H1 (cell line): ENCODE measurements at regions not wholly inside any gene's neighbourhood (a gene's known extent, or its start where the extent isn't known, plus 50 kb on each side); places are given as distances from the start of the nearest gene placed in this dataset.

Source experiments
- CTCF ChIA-PET: fragments of 300-600 bp; sonication (Branson Sonifier 250); formaldehyde crosslinking; loops from one replicate; lab custom pipeline; 2021; ENCODE audit not compliant: partially characterized antibody; lab: Charles Lee
- POLR2A ChIA-PET: fragments of 300-600 bp; sonication (Branson Sonifier 250); formaldehyde crosslinking; loops from one replicate; lab custom pipeline; 2021; ENCODE audit warnings: inconsistent platforms; ENCODE audit not compliant: partially characterized antibody; lab: Charles Lee
- DNase-seq, 2 experiments: peaks; one replicate each; pipeline versions ENCODE4 v3.0.0 to v3.0.0-alpha.2; 2010 to 2022; ENCODE audit warnings: low spot score in 2 of 2, low read depth in 1 of 2, mixed read lengths in 1 of 2
- FAIRE-seq: peaks from 2 replicates; lab custom pipeline; 2011; peaks lifted over from hg19 to GRCh38; lab: Jason Lieb, UNC
- H2AFZ ChIP-seq: 2 replicates; pipeline ENCODE4 v1.8.1; 2012; ENCODE audit warnings: low read length, inconsistent platforms
- H2AK5ac ChIP-seq: 2 replicates; pipeline ENCODE4 v1.6.1; 2013; ENCODE audit warnings: low read depth, low read length
- H2BK120ac ChIP-seq: replicated peaks from 2 replicates; pipeline ENCODE3; 2013; ENCODE audit warnings: low read depth, low read length, inconsistent platforms
- H2BK12ac ChIP-seq: 2 replicates; pipeline ENCODE4 v1.6.1; 2013; ENCODE audit warnings: low read depth, low read length
- H2BK15ac ChIP-seq: 2 replicates; pipeline ENCODE4 v1.6.1; 2013; ENCODE audit warnings: low read length
- H2BK20ac ChIP-seq: 2 replicates; pipeline ENCODE4 v1.6.1; 2013; ENCODE audit warnings: low read length
- H2BK5ac ChIP-seq: 2 replicates; pipeline ENCODE4 v1.6.1; 2013; ENCODE audit warnings: low read depth, low read length
- H3K14ac ChIP-seq: 2 replicates; pipeline ENCODE4 v1.6.1; 2013; ENCODE audit warnings: inconsistent platforms; ENCODE audit not compliant: insufficient read length
- H3K18ac ChIP-seq: 2 replicates; pipeline ENCODE4 v1.6.1; 2013; ENCODE audit warnings: low read length; ENCODE audit errors: extremely low read depth
- H3K23ac ChIP-seq: 2 replicates; pipeline ENCODE4 v1.6.1; 2013; ENCODE audit warnings: inconsistent platforms; ENCODE audit not compliant: insufficient read length
- H3K23me2 ChIP-seq: 2 replicates; pipeline ENCODE4 v1.6.1; 2013; ENCODE audit warnings: low read depth, low read length
- H3K27ac ChIP-seq: 2 replicates; pipeline ENCODE4 v1.6.1; 2011; ENCODE audit warnings: low read depth, low read length, inconsistent platforms
- H3K27me3 ChIP-seq, 4 experiments: replicated peaks in 1 of 4; 1 replicate in 1 of 4; 2 replicates in 3 of 4; pipeline versions ENCODE4 v1.6.1 to v1.8.1; 2011 to 2013; ENCODE audit warnings: low read length in 3 of 4, mild to moderate bottlenecking in 3 of 4, inconsistent platforms in 2 of 4, mixed read lengths in 2 of 4, moderate library complexity in 1 of 4; ENCODE audit not compliant: control insufficient read depth in 3 of 4, insufficient read depth in 3 of 4; ENCODE audit errors: extremely low read depth in 1 of 4
- H3K36me3 ChIP-seq, 4 experiments: 2 replicates each; pipeline versions ENCODE4 v1.6.1 to v1.8.1; 2011 to 2013; ENCODE audit warnings: mild to moderate bottlenecking in 4 of 4, low read length in 3 of 4, moderate library complexity in 2 of 4, control low read depth in 1 of 4, inconsistent platforms in 1 of 4; ENCODE audit not compliant: insufficient read depth in 4 of 4, control insufficient read depth in 2 of 4
- H3K4ac ChIP-seq: replicated peaks from 2 replicates; pipeline ENCODE3; 2013; ENCODE audit warnings: low read length, low read depth, mixed read lengths, inconsistent platforms; ENCODE audit not compliant: insufficient read length
- H3K4me1 ChIP-seq, 4 experiments: replicated peaks in 1 of 4; 1 replicate in 1 of 4; 2 replicates in 3 of 4; pipeline versions ENCODE4 v1.6.1 to v1.8.1; 2011 to 2013; ENCODE audit warnings: low read length in 3 of 4, inconsistent platforms in 2 of 4, mixed read lengths in 1 of 4; ENCODE audit not compliant: insufficient read depth in 4 of 4, control insufficient read depth in 3 of 4
- H3K4me2 ChIP-seq, 2 experiments: 2 replicates each; pipeline versions ENCODE4 v1.6.1 to v1.8.1; 2011 to 2013; ENCODE audit warnings: low read depth in 2 of 2, low read length in 2 of 2, control low read depth in 1 of 2, inconsistent platforms in 1 of 2, mild to moderate bottlenecking in 1 of 2; ENCODE audit not compliant: insufficient read depth in 1 of 2
- H3K4me3 ChIP-seq, 4 experiments: fragments of 200-600, 300-600 bp in 1 of 4; sonication (generic), shearing (Covaris generic), sonication (Bioruptor Twin) in 1 of 4; 2 replicates each; pipeline versions ENCODE4 v1.5.1 to v1.8.1; 2011 to 2016; ENCODE audit warnings: low read length in 4 of 4, low read depth in 3 of 4, control low read depth in 2 of 4, inconsistent platforms in 2 of 4, mild to moderate bottlenecking in 2 of 4, mixed read lengths in 1 of 4, moderate library complexity in 1 of 4; ENCODE audit not compliant: insufficient read depth in 2 of 4; ENCODE audit errors: extremely low read depth in 1 of 4
- H3K56ac ChIP-seq: replicated peaks from 2 replicates; pipeline ENCODE3; 2013; ENCODE audit warnings: low read depth, mild to moderate bottlenecking, mixed read lengths, low read length, inconsistent platforms; ENCODE audit not compliant: insufficient read length
- H3K79me1 ChIP-seq: 2 replicates; pipeline ENCODE4 v1.6.1; 2013; ENCODE audit warnings: low read depth, low read length, control low read depth
- H3K79me2 ChIP-seq, 2 experiments: 2 replicates each; pipeline versions ENCODE4 v1.6.1 to v1.8.1; 2012 to 2013; ENCODE audit warnings: low read length in 2 of 2, mild to moderate bottlenecking in 2 of 2, inconsistent platforms in 1 of 2; ENCODE audit not compliant: insufficient read depth in 2 of 2, control insufficient read depth in 1 of 2
- H3K9ac ChIP-seq, 4 experiments: replicated peaks in 1 of 4; 1 replicate in 1 of 4; 2 replicates in 3 of 4; pipeline versions ENCODE4 v1.6.1 to v1.8.1; 2011 to 2013; ENCODE audit warnings: low read depth in 3 of 4, low read length in 3 of 4, control low read depth in 2 of 4, mild to moderate bottlenecking in 2 of 4, moderate library complexity in 2 of 4, inconsistent platforms in 1 of 4; ENCODE audit errors: extremely low read depth in 1 of 4
- H3K9me3 ChIP-seq, 2 experiments: 2 replicates each; pipeline versions ENCODE4 v1.6.1 to v1.8.1; 2012 to 2013; ENCODE audit warnings: mild to moderate bottlenecking in 2 of 2, moderate library complexity in 2 of 2, control low read depth in 1 of 2, inconsistent platforms in 1 of 2, low read depth in 1 of 2, low read length in 1 of 2, mixed read lengths in 1 of 2; ENCODE audit not compliant: insufficient read depth in 2 of 2
- H4K20me1 ChIP-seq, 2 experiments: replicated peaks in 1 of 2; 2 replicates each; pipeline versions ENCODE3 to v1.8.1; 2011 to 2013; ENCODE audit warnings: inconsistent platforms in 2 of 2, low read length in 2 of 2, mild to moderate bottlenecking in 1 of 2; ENCODE audit not compliant: insufficient read depth in 2 of 2, control insufficient read depth in 1 of 2
- H4K5ac ChIP-seq: 2 replicates; pipeline ENCODE4 v1.6.1; 2013; ENCODE audit warnings: low read length, low read depth, mixed read lengths, inconsistent platforms; ENCODE audit not compliant: insufficient read length
- H4K8ac ChIP-seq: 2 replicates; pipeline ENCODE4 v1.8.0; 2013; ENCODE audit warnings: mild to moderate bottlenecking, moderate library complexity, low read length, inconsistent platforms; ENCODE audit not compliant: insufficient read depth; ENCODE audit errors: extremely low read depth
- H4K91ac ChIP-seq: replicated peaks from 2 replicates; pipeline ENCODE3; 2013; ENCODE audit warnings: low read length, mixed read lengths, inconsistent platforms; ENCODE audit not compliant: insufficient read length
- CEBPB ChIP-seq: IDR thresholded peaks from 2 replicates; pipeline ENCODE4 v1.6.1; 2012; ENCODE audit warnings: low read depth, low read length
- CREB1 ChIP-seq: IDR thresholded peaks from 2 replicates; pipeline ENCODE4 v1.6.1; 2012; ENCODE audit warnings: inconsistent platforms
- FOSL1 ChIP-seq: IDR thresholded peaks from 2 replicates; pipeline ENCODE4 v1.6.1; 2011; ENCODE audit warnings: mild to moderate bottlenecking, low read depth, low read length, moderate library complexity; ENCODE audit not compliant: insufficient read depth
- MAFK ChIP-seq: IDR thresholded peaks from 2 replicates; pipeline ENCODE4 v1.6.1; 2012; ENCODE audit warnings: low read depth, mild to moderate bottlenecking, improper control_type of control experiment, low read length
- NANOG ChIP-seq: IDR thresholded peaks from 2 replicates; pipeline ENCODE4 v1.6.1; 2011; ENCODE audit warnings: low read length, low read depth, mild to moderate bottlenecking, inconsistent platforms; ENCODE audit not compliant: insufficient read depth, poor library complexity, severe bottlenecking
- NRF1 ChIP-seq: IDR thresholded peaks from 2 replicates; pipeline ENCODE4 v1.6.1; 2011; ENCODE audit warnings: mild to moderate bottlenecking, low read depth, low read length, improper control_type of control experiment
- RBBP5 ChIP-seq: IDR thresholded peaks from 2 replicates; pipeline ENCODE4 v1.7.1; 2012; ENCODE audit warnings: low read depth, mild to moderate bottlenecking, inconsistent platforms, low read length, moderate library complexity, borderline replicate concordance
- SAP30 ChIP-seq: fragments of 300-600 bp; sonication (generic); IDR thresholded peaks from 2 replicates; pipeline ENCODE4 v1.7.1; 2012; ENCODE audit warnings: low read length, moderate library complexity, mild to moderate bottlenecking, inconsistent platforms; ENCODE audit not compliant: insufficient read depth, insufficient replicate concordance
- SP2 ChIP-seq: IDR thresholded peaks from 2 replicates; pipeline ENCODE4 v1.6.1; 2012; ENCODE audit warnings: mild to moderate bottlenecking, low read length, inconsistent platforms
- SUZ12 ChIP-seq: fragments of 200-600 bp; sonication (generic); IDR thresholded peaks from 2 replicates; pipeline ENCODE4 v1.6.1; 2012; ENCODE audit warnings: mild to moderate bottlenecking, inconsistent platforms, low read length, moderate library complexity, mixed read lengths
- TAF7 ChIP-seq: optimal IDR thresholded peaks from 2 replicates; pipeline ENCODE3; 2011; ENCODE audit warnings: low read depth, mild to moderate bottlenecking, inconsistent platforms, low read length, moderate library complexity, borderline replicate concordance
- TCF12 ChIP-seq: IDR thresholded peaks from 2 replicates; pipeline ENCODE4 v1.6.1; 2011; ENCODE audit warnings: low read depth, mild to moderate bottlenecking, low read length
- USF2 ChIP-seq: IDR thresholded peaks from 2 replicates; pipeline ENCODE4 v1.6.1; 2011; ENCODE audit warnings: low read length, improper control_type of control experiment
- WGBS, 2 experiments: shearing (Covaris generic) in 1 of 2; methylation state at CpG; one replicate each; pipeline versions ENCODE4 v1.1.6 to v1.1.7; 2013 to 2015; ENCODE audit warnings: low lambda C conversion rate in 2 of 2, mixed read lengths in 2 of 2, inconsistent platforms in 1 of 2, low coverage in 1 of 2, missing lambda C conversion rate in 1 of 2; ENCODE audit not compliant: insufficient replicate concordance in 2 of 2, insufficient coverage in 1 of 2, insufficient read length in 1 of 2; ENCODE audit errors: extremely low coverage in 1 of 2, missing lambda C conversion rate in 1 of 2; 5-methylcytosine and 5-hydroxymethylcytosine counted together

DNA sequence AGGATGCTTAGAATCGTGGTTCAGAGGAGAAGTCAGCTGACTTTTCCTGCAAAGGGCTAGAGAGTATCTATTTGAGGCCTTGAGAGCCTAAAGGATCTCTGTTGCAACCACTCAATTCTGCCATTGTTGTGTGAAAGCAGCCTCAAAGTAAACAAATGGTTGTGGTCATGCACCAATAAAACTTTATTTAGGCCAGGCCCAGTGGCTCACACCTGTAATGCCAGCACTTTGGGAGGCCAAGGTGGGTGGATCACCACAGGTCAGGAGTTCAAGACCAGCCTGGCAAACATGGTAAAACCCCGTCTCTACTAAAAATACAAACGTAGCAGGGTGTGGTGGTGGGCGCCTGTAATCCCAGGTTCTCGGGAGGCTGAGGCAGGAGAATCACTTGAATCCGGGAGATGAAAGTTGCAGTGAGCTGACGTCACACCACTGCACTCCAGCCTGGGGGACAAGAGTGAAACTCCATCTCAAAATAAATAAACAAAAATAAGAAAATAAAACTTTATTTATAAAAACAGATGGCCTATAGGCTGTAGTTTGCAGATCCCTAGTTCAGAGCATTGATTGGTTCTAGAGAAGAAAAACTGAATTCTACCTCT, 135.9 kb upstream of the KLF4 start:
- no peak for DNase-seq
- TF ChIP-seq NANOG (no peak), NRF1 (no peak), MAFK (no peak), SUZ12 (no peak), SP2 (no peak), CREB1 (no peak), TCF12 (no peak), SAP30 (no peak), USF2 (no peak), FOSL1 (no peak), CEBPB (no peak), RBBP5 (no peak), TAF7 (no peak)

More for the DNA sequence above, 135.9 kb upstream of the KLF4 start:
- Histone ChIP-seq H2BK5ac (no peak overlapping the region), H3K23me2 (no peaks in the 10 kb centered on the region), H2BK15ac (no peak overlapping the region), H2AFZ (no peak overlapping the region), H2BK20ac (no peak overlapping the region), H4K91ac (no peak overlapping the region), H4K20me1 (no peaks in the 10 kb centered on the region), H3K4me3 (no peak overlapping the region), H3K9ac (no peak overlapping the region), H3K4ac (no peak overlapping the region), H4K8ac (no peak overlapping the region), H3K9me3 (no peaks in the 10 kb centered on the region), H3K27me3 (no peaks in the 10 kb centered on the region), H3K79me1 (no peaks in the 10 kb centered on the region), H3K18ac (no peak overlapping the region), H2BK12ac (no peak overlapping the region), H3K4me2 (no peak overlapping the region), H2BK120ac (no peak overlapping the region), H3K56ac (no peak overlapping the region), H3K27ac (no peak overlapping the region), H4K5ac (no peak overlapping the region), H2AK5ac (no peak overlapping the region), H3K4me1 (peaks cover 0 to 3% (median under 1%) of the 10 kb centered on the region in 4 experiments; a peak in 3 of 7 replicates), H3K23ac (no peak overlapping the region), H3K79me2 (no peaks in the 10 kb centered on the region), H3K14ac (no peak overlapping the region), H3K36me3 (no peaks in the 10 kb centered on the region)
- ChIA-PET POLR2A (no interaction called here), CTCF (no interaction called here)
- no peak for FAIRE-seq
- WGBS, 2 experiments = 78% methylated on average over 4 of the region's 7 CpGs; no CpG with 5 or more reads in 1 of the 2 experiments
